ENCODE measurements at regions not wholly inside any gene's neighbourhood (a gene's known extent, or its start where the extent isn't known, plus 50 kb on each side); places are given as distances from the start of the nearest gene placed in this dataset.
A peak's percentile ranks its signal among the peaks of the same experiment; 100 is the strongest.

DNA sequence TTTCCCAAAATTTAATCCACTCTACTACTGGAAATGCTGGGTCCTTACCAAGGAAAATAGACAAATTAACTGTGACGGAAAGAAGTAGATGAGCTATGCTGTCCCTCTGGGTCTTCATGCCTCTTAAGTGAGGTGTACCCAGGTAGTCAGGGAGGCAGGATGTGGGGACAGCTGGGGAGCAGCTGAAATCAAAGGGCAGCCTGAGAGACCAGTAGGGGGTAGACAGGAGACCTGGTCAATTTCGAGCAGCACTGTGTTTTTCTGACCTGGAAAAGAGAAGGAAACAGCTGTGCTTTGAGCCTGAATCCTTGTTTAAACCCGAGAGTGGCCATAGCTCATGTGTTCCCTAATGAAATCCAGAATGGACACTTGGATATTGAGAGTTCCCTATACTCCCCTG is 587.3 kb downstream of the EFNB2 start:
- no peak for DNase-seq (ENCODE audit: low read depth, low spot score)

DNA sequence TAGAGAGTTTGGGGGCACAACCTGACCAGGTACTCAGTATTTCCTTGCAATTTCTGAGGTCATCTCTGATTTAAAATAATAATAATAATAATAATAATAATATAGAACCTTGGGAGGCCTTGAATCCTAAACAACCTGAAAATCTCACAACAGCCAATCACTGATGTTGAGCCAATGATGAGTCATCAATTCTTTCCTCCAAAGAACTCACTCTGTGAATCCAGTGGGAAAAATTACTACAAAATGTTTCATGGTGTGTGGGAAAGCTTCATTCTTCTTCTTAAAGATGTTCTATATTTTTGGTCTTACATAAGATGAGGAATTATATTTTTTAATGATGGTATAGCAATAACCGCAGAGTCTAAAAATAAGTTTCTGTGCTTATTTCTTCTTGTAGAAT is 594.6 kb downstream of the EFNB2 start:
- DNase-seq (ENCODE audit: low read depth, low spot score), result no peak

DNA sequence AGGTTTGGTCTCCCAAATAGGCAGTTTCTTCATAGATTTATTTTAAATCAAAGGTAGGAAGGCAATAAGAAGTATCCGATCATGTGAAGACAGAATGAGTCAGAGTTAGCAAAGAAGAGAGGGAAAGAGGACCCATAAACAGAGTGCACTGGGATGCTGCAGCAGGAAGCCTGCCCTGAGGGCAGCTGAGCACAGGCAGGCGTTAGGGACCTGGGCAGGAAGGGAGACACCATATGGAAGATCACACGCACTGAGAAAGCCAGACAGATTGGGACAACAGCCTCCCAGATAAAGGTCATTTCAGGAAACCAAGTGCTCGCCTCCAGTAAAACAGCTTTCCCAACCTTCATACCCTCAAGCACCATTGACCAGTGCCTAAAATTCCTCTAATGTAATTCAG is 598.0 kb downstream of the EFNB2 start:
- no peak for DNase-seq (ENCODE audit: low read depth, low spot score)

DNA sequence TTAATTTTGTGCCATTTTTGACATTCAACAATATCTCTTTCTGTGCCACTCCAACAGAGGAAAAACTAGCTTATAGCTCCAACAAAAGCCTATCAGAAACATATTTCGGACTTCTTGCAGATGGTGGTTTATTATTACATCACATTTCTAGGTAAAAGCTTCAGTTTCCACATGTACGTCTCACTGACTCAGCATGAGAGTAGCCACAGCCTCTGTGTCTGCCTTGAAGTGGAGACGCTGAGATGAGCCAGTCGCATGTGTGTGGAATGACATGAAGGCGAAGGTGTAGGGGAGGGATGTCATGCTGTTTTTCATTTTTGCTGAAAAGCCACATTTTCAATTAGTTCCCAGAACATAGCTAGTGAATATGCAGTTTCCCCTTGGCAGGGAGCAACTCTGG is 598.6 kb downstream of the EFNB2 start:
- DNase-seq (ENCODE audit: low read depth, low spot score), result no peak

DNA sequence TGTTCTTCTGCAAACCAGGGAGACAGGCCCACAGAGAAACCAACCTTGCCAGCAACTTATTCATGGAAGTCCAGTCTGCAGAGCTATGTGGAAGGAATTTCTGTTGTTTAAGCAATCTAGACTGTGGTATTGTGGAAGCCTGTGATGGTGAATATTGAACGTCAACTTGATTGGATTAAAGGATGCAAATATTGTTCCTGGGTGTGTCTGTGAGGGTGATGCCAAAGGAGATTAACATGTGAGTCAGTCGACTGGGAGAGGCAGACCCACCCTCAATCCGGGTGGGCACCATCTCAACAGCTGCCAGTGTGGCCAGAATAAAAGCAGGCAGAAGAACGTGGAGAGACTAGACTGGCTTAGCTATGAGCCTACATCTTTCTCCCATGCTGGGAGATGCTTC is 606.0 kb downstream of the EFNB2 start:
- DNase-seq (ENCODE audit: low read depth, low spot score), result no peak

DNA sequence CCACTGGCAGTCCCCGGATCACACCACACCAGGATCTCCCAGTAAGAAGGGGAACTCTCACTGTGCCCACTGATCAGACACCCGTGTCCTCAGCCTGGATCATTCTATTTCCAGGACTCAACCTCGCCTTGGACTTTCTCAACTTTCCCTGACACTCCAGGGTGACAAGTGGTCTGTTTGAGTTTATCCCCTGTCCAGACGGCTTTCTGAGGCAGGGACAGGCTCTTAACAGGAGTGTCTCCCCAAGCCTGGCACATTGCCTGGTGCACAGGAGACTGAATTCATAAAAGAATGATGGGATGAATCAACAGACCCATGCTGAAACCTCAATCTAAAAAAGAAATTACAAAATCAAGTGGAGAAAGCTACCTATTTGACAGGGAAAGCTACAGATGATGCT is 606.6 kb downstream of the EFNB2 start:
- no peak for DNase-seq (ENCODE audit: low read depth, low spot score)

DNA sequence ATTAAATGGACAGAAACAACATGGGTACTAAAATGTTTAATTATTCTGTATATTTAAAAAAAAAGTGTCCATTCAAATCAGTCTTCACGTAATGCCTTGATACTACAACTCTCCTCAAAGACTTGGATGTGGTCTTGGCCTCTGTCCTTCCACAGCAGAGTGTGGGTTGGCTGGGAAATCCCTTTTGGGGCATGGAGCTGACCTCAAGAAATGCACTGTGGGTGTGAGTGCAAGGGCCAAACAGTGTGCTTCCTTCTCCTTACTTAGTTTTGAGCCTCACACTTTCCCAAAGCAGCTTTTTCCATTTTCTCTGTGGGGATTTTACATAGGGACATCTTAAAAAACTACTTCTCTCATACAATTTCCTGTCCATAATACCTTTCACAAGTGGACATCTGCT is 607.4 kb downstream of the EFNB2 start:
- no peak for DNase-seq (ENCODE audit: low read depth, low spot score)

DNA sequence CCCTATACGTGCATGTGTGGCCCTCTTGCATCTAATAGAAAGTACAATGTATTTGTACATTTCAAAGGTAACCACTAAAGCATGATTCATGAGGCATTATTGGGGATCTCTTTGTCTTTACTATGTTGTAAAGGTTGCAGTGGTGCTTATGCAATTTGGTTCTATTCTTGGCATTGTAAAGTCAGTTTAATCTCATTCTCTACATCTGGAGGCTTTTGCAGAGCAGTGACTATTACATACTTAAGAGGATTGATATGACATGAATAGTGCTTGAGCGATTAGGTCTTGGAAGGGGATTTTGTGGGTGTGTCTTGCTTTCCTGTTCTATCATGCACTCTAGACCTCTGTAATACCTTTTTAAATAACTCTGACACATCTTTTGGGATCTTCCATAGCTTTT is 610.0 kb downstream of the EFNB2 start:
- DNase-seq (ENCODE audit: low read depth, low spot score), result no peak

DNA sequence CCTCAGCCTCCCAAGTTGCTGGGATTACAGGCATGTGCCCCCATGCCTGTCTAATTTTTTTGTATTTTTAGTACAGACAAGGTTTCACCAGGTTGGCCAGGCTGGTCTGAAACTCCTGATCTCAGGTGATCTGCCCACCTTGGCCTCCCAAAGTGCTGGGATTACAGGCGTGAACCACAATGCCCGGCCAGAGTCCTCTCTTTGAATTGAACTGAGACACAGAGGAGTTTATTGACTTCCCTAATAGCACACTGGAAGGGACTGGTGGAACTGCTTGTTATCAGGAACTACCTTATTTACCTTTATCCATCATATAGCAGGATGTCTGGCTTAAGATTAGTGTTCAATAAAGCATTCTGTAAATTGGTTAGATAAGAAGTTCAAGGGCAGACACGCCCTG is 613.8 kb downstream of the EFNB2 start:
- DNase-seq (ENCODE audit: low read depth, low spot score), result no peak

DNA sequence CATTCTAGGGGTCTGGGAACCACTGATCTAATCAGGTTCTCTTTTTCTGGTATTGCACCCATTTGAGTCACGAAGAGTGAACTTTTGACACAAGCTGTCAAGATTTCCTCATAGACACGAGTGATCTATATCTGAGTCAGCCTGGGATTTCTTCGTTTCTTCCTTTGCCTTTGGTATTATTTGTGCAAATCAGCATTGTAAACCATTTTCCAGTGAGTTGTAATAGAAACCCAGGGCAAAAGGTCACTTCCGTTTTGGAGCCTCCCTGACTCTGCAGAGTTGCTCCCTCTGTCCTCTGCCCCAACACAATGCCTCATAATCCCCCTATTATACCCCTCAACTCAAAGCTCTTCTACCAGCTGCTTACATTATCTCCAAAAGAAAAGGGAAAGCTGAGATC is 615.1 kb downstream of the EFNB2 start:
- no peak for DNase-seq (ENCODE audit: low read depth, low spot score)

DNA sequence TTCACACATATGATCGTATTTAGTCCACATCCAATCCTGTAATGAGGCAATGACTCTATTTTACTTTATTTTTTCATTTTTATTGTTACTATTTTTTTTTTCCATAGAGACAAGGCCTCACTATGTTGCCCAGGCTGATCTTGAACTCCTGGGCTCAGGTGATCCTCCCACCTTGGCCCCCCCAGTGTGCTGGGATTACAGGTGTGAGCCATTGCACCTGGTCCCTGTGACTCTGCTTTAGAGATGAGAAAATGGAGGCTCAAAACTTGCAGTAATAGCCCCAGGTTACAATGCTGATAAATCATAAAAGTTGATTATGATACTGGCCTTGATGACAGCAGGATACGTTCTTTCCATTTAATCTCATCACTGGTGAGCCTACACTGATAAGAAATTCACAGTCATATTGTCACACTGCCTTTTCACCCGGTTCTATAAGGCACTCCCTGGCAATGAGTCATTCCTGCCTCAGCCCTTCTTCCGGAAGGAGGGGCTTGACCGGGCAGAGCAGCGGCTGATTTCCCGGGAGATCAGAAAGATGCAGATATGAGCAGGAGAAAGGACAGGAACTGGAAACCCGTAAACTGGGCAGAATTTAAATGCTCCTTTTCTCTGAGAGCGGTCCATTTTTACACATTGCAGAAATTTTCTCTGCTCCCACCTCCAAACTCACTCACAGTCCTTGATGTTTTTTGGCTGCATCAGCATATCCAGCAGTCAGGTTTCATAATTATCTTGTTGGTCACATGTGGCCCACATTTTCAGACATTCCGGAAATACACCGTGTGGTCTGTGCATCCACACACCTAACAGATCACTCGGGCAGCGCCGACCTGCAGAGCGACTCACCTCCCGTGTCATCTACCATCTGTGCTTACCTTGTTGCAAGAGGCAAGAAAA is 616.4 kb downstream of the EFNB2 start:
- peak; percentile 5 for DNase-seq (ENCODE audit: low read depth, low spot score)

DNA sequence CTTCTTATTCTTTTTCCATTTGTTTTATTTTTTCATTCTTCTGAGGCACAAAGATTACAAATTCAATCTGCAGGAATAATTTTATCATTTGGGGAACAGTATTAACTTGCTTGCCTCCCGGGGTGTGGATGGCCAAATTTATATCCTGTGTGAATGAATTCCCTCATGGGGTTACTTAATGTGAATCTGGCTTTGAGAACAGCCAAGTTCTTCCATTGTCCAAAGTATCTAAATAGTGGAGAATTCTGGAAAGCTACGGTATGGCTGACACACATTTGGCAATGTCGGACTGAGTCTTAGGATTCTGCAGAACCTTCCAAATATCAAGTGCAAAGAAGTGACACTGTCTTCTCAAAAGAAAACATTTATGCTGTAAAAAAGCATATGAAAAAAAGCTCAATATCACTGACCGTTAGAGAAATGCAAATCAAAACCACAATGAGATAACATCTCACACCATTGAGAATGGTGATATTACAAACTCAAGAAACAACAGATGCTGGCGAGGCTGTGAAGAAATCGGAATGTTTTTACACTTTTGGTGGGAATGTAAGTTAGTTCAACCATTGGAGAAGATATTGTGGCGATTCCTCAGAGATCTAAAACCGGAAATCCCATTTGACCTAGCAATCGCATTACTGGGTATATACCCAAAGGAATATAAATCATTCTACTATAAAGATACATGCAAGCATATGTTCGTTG is 620.2 kb downstream of the EFNB2 start:
- no peak for DNase-seq (ENCODE audit: low read depth, low spot score)

DNA sequence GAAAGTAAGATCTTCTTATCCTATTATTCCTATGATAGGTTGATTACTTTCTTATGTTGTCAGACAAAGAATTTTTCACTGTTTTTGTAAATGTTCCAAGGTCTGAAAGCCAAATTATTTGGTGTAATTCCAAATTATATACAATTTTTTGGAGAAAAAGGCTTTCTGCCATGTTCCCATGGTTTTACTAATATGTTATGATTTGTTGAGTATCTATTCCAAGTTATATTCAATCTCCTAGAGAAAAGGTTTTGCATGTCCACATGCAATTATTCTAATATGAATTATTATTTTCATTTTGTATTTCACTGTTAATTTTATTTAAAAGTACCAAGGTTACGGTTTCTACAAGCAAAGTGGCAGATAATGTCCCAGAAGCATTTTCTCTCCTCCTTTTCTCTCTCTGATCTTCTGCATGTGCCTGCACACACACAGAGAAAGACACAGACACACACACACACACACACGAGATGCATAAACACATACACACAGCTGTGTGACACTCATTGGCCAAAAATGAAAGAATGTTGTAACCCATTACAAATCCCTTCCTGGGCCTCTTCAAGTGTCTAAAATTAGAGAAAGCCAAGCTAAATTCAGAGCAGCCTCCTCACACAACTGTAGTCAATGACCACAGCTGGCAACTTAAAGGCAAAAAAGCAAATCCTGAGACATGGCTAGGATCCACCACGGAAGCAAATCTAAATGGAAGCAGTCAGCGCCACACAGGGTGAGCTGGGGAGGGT is 621.0 kb downstream of the EFNB2 start:
- no peak for DNase-seq (ENCODE audit: low read depth, low spot score)

DNA sequence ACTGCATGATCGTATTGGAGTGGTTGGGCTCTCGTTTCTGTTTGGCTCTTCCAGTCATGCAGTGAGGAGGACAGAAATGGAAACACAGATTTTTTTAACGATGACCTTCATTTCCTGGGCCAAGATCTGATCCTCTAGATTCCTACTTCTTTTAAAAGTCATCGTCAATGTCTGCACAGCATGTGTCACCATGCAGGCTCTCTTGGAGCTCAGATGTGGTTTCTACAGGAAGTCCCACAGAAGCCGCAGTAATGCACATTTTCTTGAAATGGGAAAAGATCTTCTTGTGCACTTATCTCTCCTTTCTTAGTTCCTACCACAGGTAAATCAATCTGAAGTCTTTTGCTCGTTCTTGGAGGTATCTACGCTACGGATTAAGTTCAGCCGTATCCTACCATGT is 626.9 kb downstream of the EFNB2 start:
- DNase-seq (ENCODE audit: low read depth, low spot score), result no peak

DNA sequence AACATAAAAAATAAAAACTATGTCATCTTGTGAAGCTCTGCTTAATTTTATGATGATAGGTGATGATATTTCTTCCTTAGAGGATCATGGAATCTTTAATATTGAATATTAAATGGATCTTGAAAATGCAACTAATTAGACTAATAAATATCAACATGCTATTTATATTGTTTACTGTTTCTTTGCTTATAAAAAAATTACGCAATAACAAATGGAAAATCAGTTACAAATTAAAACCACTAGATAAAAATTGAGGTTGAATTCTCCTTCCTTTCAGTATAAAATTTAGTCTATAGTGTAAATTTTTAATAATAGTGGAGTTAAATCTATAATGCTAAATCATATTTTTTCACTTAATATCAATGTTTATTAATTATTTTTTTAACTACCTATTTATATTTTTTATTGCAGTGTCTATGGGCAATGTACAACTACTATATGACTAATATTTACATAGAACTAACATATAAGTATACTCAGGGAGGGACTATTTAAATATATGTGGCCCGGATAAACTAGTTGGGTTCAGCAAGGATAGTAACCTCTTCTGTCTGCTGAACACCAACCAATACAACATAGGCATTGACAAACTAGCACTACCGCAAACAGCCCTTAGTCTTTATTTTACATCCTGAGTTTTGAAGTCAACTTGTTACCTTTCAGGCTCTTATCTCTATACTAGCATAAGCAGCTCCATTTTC is 628.0 kb downstream of the EFNB2 start:
- no peak for DNase-seq (ENCODE audit: low read depth, low spot score)

DNA sequence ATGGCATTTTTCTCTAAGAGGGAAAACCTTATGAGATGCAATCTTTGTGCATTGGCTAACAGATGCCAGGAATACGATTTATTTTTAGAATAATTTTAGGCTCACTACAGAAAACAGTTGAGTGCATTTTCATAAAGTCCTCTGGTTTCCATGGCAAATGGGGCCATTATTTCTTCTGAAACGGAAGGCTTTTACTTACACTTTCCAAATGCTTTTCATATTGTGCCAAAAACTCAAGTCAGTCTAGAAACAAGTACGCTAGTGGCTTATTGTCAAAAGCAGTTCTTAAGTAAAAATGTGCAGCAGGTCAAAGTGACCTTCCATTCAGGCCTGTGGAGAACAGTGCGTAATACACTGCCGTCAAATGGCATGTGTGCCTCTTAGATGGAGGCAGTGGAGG is 628.7 kb downstream of the EFNB2 start:
- DNase-seq (ENCODE audit: low read depth, low spot score), result no peak

DNA sequence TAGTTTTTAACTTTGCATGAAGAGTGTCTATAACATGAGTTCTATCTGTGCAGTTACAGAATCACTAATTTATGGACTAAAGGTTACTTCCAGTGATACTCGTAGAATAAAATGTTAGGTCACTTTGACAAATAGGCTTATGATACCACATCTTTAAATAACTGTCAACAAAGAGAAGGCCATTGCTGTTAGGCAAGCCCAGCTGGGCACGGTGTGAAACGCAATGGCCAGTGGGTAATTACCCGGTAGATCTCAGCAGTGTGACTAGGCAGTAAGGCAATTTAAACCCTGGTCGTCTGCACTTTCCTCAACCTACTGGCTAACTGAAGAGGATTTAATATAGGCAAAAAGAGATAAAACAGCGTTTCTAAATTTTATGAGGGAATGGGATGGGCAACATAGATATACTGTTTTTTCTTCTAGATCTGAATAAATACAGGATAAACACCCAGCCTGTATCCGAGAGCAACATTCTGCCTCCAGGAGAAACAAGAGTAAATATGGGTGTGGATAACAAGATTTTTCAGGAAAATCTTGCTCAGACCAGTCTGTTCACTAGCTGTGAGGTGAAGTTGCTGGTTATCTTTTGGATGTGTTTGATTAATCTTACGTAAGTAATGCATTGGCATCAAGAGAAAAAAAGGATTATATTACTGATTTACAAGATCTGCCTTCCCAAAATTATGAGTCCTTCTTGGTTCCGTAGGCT is 631.3 kb downstream of the EFNB2 start:
- DNase-seq (ENCODE audit: low read depth, low spot score), result no peak

DNA sequence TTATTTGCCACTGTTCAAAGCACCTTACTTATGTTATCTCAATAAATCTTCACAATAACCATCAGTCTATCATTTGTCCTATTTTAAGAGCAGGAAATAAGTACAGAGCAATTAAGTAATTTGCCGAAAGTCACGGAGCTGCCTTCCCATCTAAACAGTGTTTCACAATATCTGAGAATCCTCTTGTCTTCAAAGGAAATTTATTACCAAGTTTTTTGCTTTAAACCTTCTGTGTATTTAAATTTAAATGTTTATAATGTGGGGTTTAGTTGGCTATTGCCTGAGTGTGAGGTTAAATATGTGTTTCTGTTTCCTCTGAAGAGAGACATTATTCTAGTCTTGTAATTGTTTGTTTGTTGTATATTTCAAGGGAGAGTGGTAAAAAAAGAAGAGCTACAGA is 633.1 kb downstream of the EFNB2 start:
- no peak for DNase-seq (ENCODE audit: low read depth, low spot score)

DNA sequence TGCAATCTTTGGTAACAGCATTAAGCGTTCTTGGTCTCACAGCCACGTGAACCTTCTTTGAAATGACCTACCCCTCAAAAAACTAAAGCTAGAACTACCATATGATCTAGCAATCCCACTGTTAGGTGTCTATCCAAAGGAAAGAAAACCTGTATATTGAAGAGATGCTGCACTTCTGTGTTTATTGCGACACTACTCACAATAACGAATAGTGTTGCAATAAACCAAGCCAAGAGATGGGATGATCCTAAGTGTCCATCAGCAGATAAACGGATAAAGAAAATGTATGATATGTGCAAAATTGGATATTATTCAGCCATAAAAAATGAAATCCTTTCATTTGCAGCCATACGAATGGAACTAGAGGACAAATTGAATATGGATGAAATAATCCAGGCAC is 637.9 kb downstream of the EFNB2 start:
- no peak for DNase-seq (ENCODE audit: low read depth, low spot score)

DNA sequence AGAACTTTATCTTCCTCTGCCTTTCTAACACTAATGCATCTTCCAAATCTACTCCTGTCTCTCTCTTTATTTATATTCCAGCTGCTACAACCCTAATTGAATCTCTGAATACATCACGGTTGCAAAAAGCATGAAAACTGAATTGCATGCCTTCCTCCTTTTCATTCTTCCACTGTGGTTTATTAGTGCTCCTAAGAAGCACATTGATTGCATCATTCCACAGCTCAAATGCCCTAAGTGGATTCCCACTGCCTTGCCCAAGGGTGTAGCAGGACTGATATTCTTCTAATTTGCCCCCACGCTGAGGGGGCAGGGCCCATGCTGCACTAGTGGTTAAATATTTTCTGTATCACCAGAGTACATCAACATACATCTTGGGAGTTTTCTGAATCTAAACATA is 640.8 kb downstream of the EFNB2 start:
- no peak for DNase-seq (ENCODE audit: low read depth, low spot score)

DNA sequence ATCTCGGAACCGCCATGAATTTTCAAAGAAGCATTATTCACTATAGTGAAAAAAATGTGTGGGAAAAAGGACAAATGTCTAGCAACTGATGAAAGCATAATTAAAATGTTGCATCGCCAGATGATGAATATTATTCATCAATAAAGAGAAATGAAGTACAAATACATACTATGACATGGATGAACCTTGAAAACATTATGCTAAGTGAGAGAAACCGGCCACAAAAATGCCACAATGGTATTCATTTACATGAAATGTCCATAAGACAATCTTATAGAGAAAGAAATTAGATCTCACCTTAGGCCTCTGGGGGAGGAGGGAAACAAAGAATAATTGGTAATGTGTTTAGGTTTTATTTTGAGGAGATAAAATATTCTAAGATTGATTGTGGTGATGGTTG is 645.0 kb downstream of the EFNB2 start:
- no peak for DNase-seq (ENCODE audit: low read depth, low spot score)

Measured in pulmonary artery endothelial cell (primary cell).